Caco-2 (cell line): ENCODE measurements at regions not wholly inside any gene's neighbourhood (a gene's known extent, or its start where the extent isn't known, plus 50 kb on each side); places are given as distances from the start of the nearest gene placed in this dataset.

Experiments used
- BruUV-seq: library from RNA; stranded (reverse); fragments of 400-500 nt; replicated peaks from 2 replicates; lab custom pipeline; 2021; lab: Mats Ljungman, UMichigan
- CTCF ChIA-PET: fragments of 300-600 bp; sonication (Branson Sonifier 250); formaldehyde crosslinking; loops from one replicate; lab custom pipeline; 2022; ENCODE audit warnings: antibody characterized with exemption; lab: Charles Lee
- POLR2A ChIA-PET: fragments of 300-600 bp; sonication (Branson Sonifier 250); formaldehyde crosslinking; loops from one replicate; lab custom pipeline; 2022; ENCODE audit warnings: antibody characterized with exemption; lab: Charles Lee
- DNase-seq, 2 experiments: peaks; one replicate each; pipeline versions ENCODE4 v3.0.0 to v3.0.0-alpha.2; 2020 to 2022
- H3K27me3 ChIP-seq: replicated peaks from 2 replicates; pipeline ENCODE4 v1.6.0; 2011; ENCODE audit warnings: low read length; ENCODE audit not compliant: control insufficient read depth, insufficient read depth
- H3K36me3 ChIP-seq: 2 replicates; pipeline ENCODE4 v1.5.1; 2011; ENCODE audit warnings: low read length; ENCODE audit not compliant: control insufficient read depth, insufficient read depth
- H3K4me1 ChIP-seq: fragments of 250-450 bp; sonication (Bioruptor Pico); 2 replicates; pipeline ENCODE4 v1.5.1; 2020; ENCODE audit warnings: mild to moderate bottlenecking
- H3K4me3 ChIP-seq: 2 replicates; pipeline ENCODE4 v1.5.1; 2011; ENCODE audit warnings: low read depth, mild to moderate bottlenecking, control low read depth, low read length
- H3K9me3 ChIP-seq: fragments of 250-450 bp; sonication (Bioruptor Pico); 2 replicates; pipeline ENCODE4 v1.5.1; 2020; ENCODE audit warnings: mild to moderate bottlenecking, moderate library complexity
- H3K27ac Mint-ChIP-seq: one replicate; pipeline ENCODE4 v1.8.0; 2022; ENCODE audit warnings: mixed read lengths; ENCODE audit not compliant: unreplicated experiment
- H3K27me3 Mint-ChIP-seq: one replicate; pipeline ENCODE4 v1.8.0; 2022; ENCODE audit warnings: mixed read lengths; ENCODE audit not compliant: insufficient read depth, unreplicated experiment
- H3K36me3 Mint-ChIP-seq: one replicate; pipeline ENCODE4 v1.8.0; 2022; ENCODE audit warnings: mild to moderate bottlenecking, mixed read lengths; ENCODE audit not compliant: insufficient read depth, unreplicated experiment
- H3K4me1 Mint-ChIP-seq: one replicate; pipeline ENCODE4 v1.8.0; 2022; ENCODE audit warnings: low read depth, mixed read lengths; ENCODE audit not compliant: unreplicated experiment
- H3K4me3 Mint-ChIP-seq: one replicate; pipeline ENCODE4 v1.8.0; 2022; ENCODE audit warnings: mild to moderate bottlenecking, moderate library complexity, mixed read lengths; ENCODE audit not compliant: unreplicated experiment
- H3K9me3 Mint-ChIP-seq: one replicate; pipeline ENCODE4 v1.8.0; 2022; ENCODE audit warnings: mixed read lengths; ENCODE audit not compliant: unreplicated experiment
- CTCF ChIP-seq, 2 experiments: fragments of 200-600 bp in 1 of 2; IDR thresholded peaks; 1 replicate in 1 of 2; 2 replicates in 1 of 2; pipeline versions ENCODE4 v1.5.1 to v1.8.0; 2011 to 2022; ENCODE audit warnings: antibody characterized with exemption in 1 of 2, control low read depth in 1 of 2, inconsistent platforms in 1 of 2, low read depth in 1 of 2, low read length in 1 of 2, mild to moderate bottlenecking in 1 of 2, moderate library complexity in 1 of 2; ENCODE audit not compliant: insufficient read depth in 1 of 2, severe bottlenecking in 1 of 2, unreplicated experiment in 1 of 2
- intact Hi-C: fragments of 100-400 bp; cut with micrococcal nuclease; formaldehyde crosslinking; loops from one replicate; pipeline ENCODE4 v1.10.0; 2022; ENCODE audit not compliant: unreplicated experiment

GRCh38 chr6:65924411-65924810 lies 217.4 kb upstream of the EYS start:
- CTCF ChIA-PET, result no interaction called here

GRCh38 chr6:65922049-65922448 lies 215.0 kb upstream of the EYS start:
- no peak overlapping the region for H3K4me3 Mint-ChIP-seq
- H3K36me3 ChIP-seq, result no peaks in the 10 kb centered on the region
- no peaks in the 10 kb centered on the region for H3K27me3 Mint-ChIP-seq
- H3K4me1 Mint-ChIP-seq, result no peaks in the 10 kb centered on the region
- ChIA-PET POLR2A (no interaction called here), CTCF (no interaction called here)
- DNase-seq, result no peak
- H3K27ac Mint-ChIP-seq, result no peak overlapping the region
- H3K9me3 Mint-ChIP-seq, result no peaks in the 10 kb centered on the region
- H3K27me3 ChIP-seq, result no peaks in the 10 kb centered on the region
- H3K4me3 ChIP-seq, result no peak overlapping the region
- no peaks in the 10 kb centered on the region for H3K9me3 ChIP-seq
- intact Hi-C loops, result no loop called here
- no peak for TF ChIP-seq CTCF (IDR thresholded peaks at IDR 0.05; ENCODE audit: insufficient read depth in 1 of 2, low read depth in 1 of 2, low read length in 1 of 2, severe bottlenecking in 1 of 2, unreplicated experiment in 1 of 2)
- BruUV-seq, result no TSS peak
- H3K4me1 ChIP-seq, result no peaks in the 10 kb centered on the region
- no peaks in the 10 kb centered on the region for H3K36me3 Mint-ChIP-seq

More at GRCh38 chr6:65924411-65924810, 217.4 kb upstream of the EYS start:
- no peaks in the 10 kb centered on the region for H3K36me3 Mint-ChIP-seq
- H3K27me3 ChIP-seq, result no peaks in the 10 kb centered on the region
- TF ChIP-seq CTCF (IDR thresholded peaks at IDR 0.05; ENCODE audit: insufficient read depth in 1 of 2, low read depth in 1 of 2, low read length in 1 of 2, severe bottlenecking in 1 of 2, unreplicated experiment in 1 of 2), result no peak
- H3K4me1 Mint-ChIP-seq, result no peaks in the 10 kb centered on the region
- H3K4me3 Mint-ChIP-seq, result no peak overlapping the region
- POLR2A ChIA-PET, result no interaction called here
- H3K4me1 ChIP-seq, result no peaks in the 10 kb centered on the region
- no peaks in the 10 kb centered on the region for H3K9me3 ChIP-seq
- no TSS peak for BruUV-seq
- H3K27ac Mint-ChIP-seq, result no peak overlapping the region
- intact Hi-C loops, result no loop called here
- H3K27me3 Mint-ChIP-seq, result no peaks in the 10 kb centered on the region
- DNase-seq, result no peak
- no peak overlapping the region for H3K4me3 ChIP-seq
- H3K36me3 ChIP-seq, result no peaks in the 10 kb centered on the region
- no peaks in the 10 kb centered on the region for H3K9me3 Mint-ChIP-seq

GRCh38 chr6:65908065-65908464 lies 201.0 kb upstream of the EYS start:
- ChIA-PET POLR2A (no interaction called here), CTCF (no interaction called here)
- Mint-ChIP-seq H3K36me3 (no peaks in the 10 kb centered on the region), H3K4me1 (no peaks in the 10 kb centered on the region), H3K27ac (no peak overlapping the region), H3K9me3 (peaks cover 9% of the 10 kb centered on the region), H3K4me3 (no peak overlapping the region), H3K27me3 (no peaks in the 10 kb centered on the region)
- no peak for DNase-seq
- Histone ChIP-seq H3K27me3 (no peaks in the 10 kb centered on the region), H3K9me3 (no peaks in the 10 kb centered on the region), H3K4me3 (no peak overlapping the region), H3K4me1 (no peaks in the 10 kb centered on the region), H3K36me3 (no peaks in the 10 kb centered on the region)
- intact Hi-C loops, result no loop called here
- no TSS peak for BruUV-seq
- no peak for TF ChIP-seq CTCF (IDR thresholded peaks at IDR 0.05; ENCODE audit: insufficient read depth in 1 of 2, low read depth in 1 of 2, low read length in 1 of 2, severe bottlenecking in 1 of 2, unreplicated experiment in 1 of 2)
